Astrocyte of the cerebellum (primary cell): ENCODE measurements at regions not wholly inside any gene's neighbourhood (a gene's known extent, or its start where the extent isn't known, plus 50 kb on each side); places are given as distances from the start of the nearest gene placed in this dataset.

Experiments used
- DNase-seq: peaks from one replicate; pipeline ENCODE4 v3.0.0-alpha.2; 2011; ENCODE audit warnings: low read depth
- H3K4me3 ChIP-seq: 2 replicates; pipeline ENCODE4 v1.5.1; 2011; ENCODE audit warnings: mild to moderate bottlenecking, low read depth, low read length, moderate library complexity
- CTCF ChIP-seq: IDR thresholded peaks from 2 replicates; pipeline ENCODE4 v1.5.1; 2012; ENCODE audit warnings: low read length, low read depth, moderate library complexity, mild to moderate bottlenecking; ENCODE audit errors: missing control alignments
- in situ Hi-C: cut with HindIII; loops from 2 replicates; pipeline ENCODE4 v1.10.0; 2017; ENCODE audit warnings: low sequenced_read_pairs

- H3K4me3 ChIP-seq: no peak overlapping the region
- no peak for TF ChIP-seq CTCF
- no peak for DNase-seq
- in situ Hi-C loops: no loop called here
Observed at GRCh38 chr6:21858076-21858475, 264.5 kb downstream of the SOX4 start.

GRCh38 chr6:21859193-21859735 lies 265.7 kb downstream of the SOX4 start:
- in situ Hi-C loops: no loop called here
- TF ChIP-seq CTCF: no peak
- H3K4me3 ChIP-seq: no peak overlapping the region

GRCh38 chr6:21861942-21862341 lies 268.4 kb downstream of the SOX4 start:
- TF ChIP-seq CTCF: no peak
- no peak overlapping the region for H3K4me3 ChIP-seq
- in situ Hi-C loops: no loop called here
- DNase-seq: no peak

More at GRCh38 chr6:21859193-21859735, 265.7 kb downstream of the SOX4 start:
- no peak for DNase-seq

- H3K4me3 ChIP-seq: no peak overlapping the region
- in situ Hi-C loops: no loop called here
- TF ChIP-seq CTCF: no peak
- no peak for DNase-seq
Observed at GRCh38 chr6:21864206-21864605, 270.7 kb downstream of the SOX4 start.

GRCh38 chr6:21868226-21868625 lies 274.7 kb downstream of the SOX4 start:
- TF ChIP-seq CTCF: no peak
- no peak for DNase-seq
- H3K4me3 ChIP-seq: no peak overlapping the region
- in situ Hi-C loops: no loop called here

- no peak for DNase-seq
- TF ChIP-seq CTCF: no peak
- in situ Hi-C loops: no loop called here
Observed at GRCh38 chr6:21869085-21869771, 275.7 kb downstream of the SOX4 start.

More at GRCh38 chr6:21869085-21869771, 275.7 kb downstream of the SOX4 start:
- no peak overlapping the region for H3K4me3 ChIP-seq
